ENCODE measurements at regions not wholly inside any gene's neighbourhood (a gene's known extent, or its start where the extent isn't known, plus 50 kb on each side); places are given as distances from the start of the nearest gene placed in this dataset.

- TF ChIP-seq CTCF (conservative IDR thresholded peaks at IDR 0.05; ENCODE audit: low read length): no peak
- no peak for TF ChIP-seq EZH2phosphoT487 (IDR thresholded peaks at IDR 0.05; ENCODE audit: borderline replicate concordance, low read depth, low read length)
- ChIA-PET POLR2A (no interaction called here), CTCF (ENCODE audit: unreplicated experiment) (no interaction called here)
- Histone ChIP-seq H3K79me2 (ENCODE audit: insufficient read depth, low read depth, low read length) (no peaks in the 10 kb centered on the region), H3K9me2 (ENCODE audit: insufficient read depth, low read length) (no peaks in the 10 kb centered on the region), H3K36me3 (ENCODE audit: insufficient read depth, low read length) (no peaks in the 10 kb centered on the region), H3K27ac (ENCODE audit: low read depth, low read length, poor library complexity, severe bottlenecking) (no peak overlapping the region), H2AFZ (ENCODE audit: low read length) (no peak overlapping the region), H3K9me3 (ENCODE audit: low read length) (no peaks in the 10 kb centered on the region), H3K4me3 (ENCODE audit: low read depth, low read length, poor library complexity, severe bottlenecking) (no peak overlapping the region), H3K4me2 (ENCODE audit: low read length) (no peak overlapping the region), H4K20me1 (ENCODE audit: insufficient read depth, low read length) (no peaks in the 10 kb centered on the region), H3K4me1 (ENCODE audit: insufficient read depth, low read length, poor library complexity, severe bottlenecking) (no peaks in the 10 kb centered on the region)
- intact Hi-C loops (cut with micrococcal nuclease; ENCODE audit: unreplicated experiment): loop anchor here (10.0 kb wide), 1 partner anchor 176 kb away; no protein-coding TSS in a partner anchor
- DNase-seq (ENCODE audit: low spot score): no peak
- BruUV-seq (replicated peaks): no TSS peak
Measured at GRCh38 chr18:42290318-42291307, 335.6 kb downstream of the PIK3C3 start.

DNA sequence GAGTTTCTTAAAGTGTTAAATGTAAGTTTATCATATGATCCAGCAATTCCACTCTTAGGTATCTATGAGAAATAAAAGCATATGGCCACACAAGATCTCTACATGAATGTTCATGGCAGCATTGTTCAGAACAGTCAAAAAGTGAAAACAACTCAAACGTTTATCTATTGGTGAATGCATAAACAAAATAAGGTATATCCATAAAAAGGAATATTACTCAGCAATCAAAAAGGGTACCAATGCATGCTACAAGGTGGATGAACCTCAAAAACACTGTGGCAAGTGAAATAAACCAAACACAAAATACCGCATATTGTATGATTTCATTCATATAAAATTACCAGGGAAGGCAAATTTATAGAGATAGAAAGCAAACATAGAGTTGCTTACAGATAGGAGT is 337.6 kb downstream of the PIK3C3 start:
- no peak overlapping the region for H3K27ac ChIP-seq (ENCODE audit: low read depth, low read length, poor library complexity, severe bottlenecking)
- no peak overlapping the region for H3K4me2 ChIP-seq (ENCODE audit: low read length)
- H2AFZ ChIP-seq (ENCODE audit: low read length): no peak overlapping the region
- intact Hi-C loops (cut with micrococcal nuclease; ENCODE audit: unreplicated experiment): loop anchor here (10.0 kb wide), 1 partner anchor 178 kb away; no protein-coding TSS in a partner anchor
- H3K79me2 ChIP-seq (ENCODE audit: insufficient read depth, low read depth, low read length): no peaks in the 10 kb centered on the region
- TF ChIP-seq CTCF (conservative IDR thresholded peaks at IDR 0.05; ENCODE audit: low read length) (no peak), EZH2phosphoT487 (IDR thresholded peaks at IDR 0.05; ENCODE audit: borderline replicate concordance, low read depth, low read length) (no peak)
- BruUV-seq (replicated peaks): no TSS peak
- no peaks in the 10 kb centered on the region for H3K36me3 ChIP-seq (ENCODE audit: insufficient read depth, low read length)
- no peaks in the 10 kb centered on the region for H3K9me3 ChIP-seq (ENCODE audit: low read length)
- no peaks in the 10 kb centered on the region for H4K20me1 ChIP-seq (ENCODE audit: insufficient read depth, low read length)
- no peak overlapping the region for H3K4me3 ChIP-seq (ENCODE audit: low read depth, low read length, poor library complexity, severe bottlenecking)
- no peaks in the 10 kb centered on the region for H3K9me2 ChIP-seq (ENCODE audit: insufficient read depth, low read length)
- no peak for DNase-seq (ENCODE audit: low spot score)
- no peaks in the 10 kb centered on the region for H3K4me1 ChIP-seq (ENCODE audit: insufficient read depth, low read length, poor library complexity, severe bottlenecking)
- ChIA-PET POLR2A (no interaction called here), CTCF (ENCODE audit: unreplicated experiment) (no interaction called here)

DNA sequence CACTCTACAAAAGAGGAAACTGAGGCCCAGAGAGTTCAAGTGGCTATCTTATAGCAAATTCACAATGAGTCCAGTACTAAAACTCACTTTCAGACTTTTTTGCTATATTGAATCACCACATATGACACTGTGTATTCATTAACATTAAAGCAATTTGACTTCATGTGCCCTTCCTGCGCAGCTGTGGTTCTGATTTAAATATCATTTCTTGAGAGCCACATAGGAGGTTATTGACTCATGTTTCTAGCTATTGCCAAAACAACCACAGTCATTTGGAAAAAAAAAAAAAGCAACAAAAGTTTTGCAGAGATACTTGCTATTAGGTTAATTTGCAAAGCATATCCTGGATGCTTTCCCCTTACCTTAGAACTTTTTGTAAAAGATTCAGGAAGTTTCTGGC is 341.2 kb downstream of the PIK3C3 start:
- ChIA-PET CTCF (ENCODE audit: unreplicated experiment) (no interaction called here), POLR2A (no interaction called here)
- Histone ChIP-seq H4K20me1 (ENCODE audit: insufficient read depth, low read length) (no peaks in the 10 kb centered on the region), H3K79me2 (ENCODE audit: insufficient read depth, low read depth, low read length) (no peaks in the 10 kb centered on the region), H3K4me1 (ENCODE audit: insufficient read depth, low read length, poor library complexity, severe bottlenecking) (no peaks in the 10 kb centered on the region), H3K4me2 (ENCODE audit: low read length) (no peak overlapping the region), H3K9me2 (ENCODE audit: insufficient read depth, low read length) (no peaks in the 10 kb centered on the region), H3K27ac (ENCODE audit: low read depth, low read length, poor library complexity, severe bottlenecking) (no peak overlapping the region), H3K4me3 (ENCODE audit: low read depth, low read length, poor library complexity, severe bottlenecking) (no peak overlapping the region), H3K9me3 (ENCODE audit: low read length) (no peaks in the 10 kb centered on the region), H3K36me3 (ENCODE audit: insufficient read depth, low read length) (no peaks in the 10 kb centered on the region), H2AFZ (ENCODE audit: low read length) (no peak overlapping the region)
- intact Hi-C loops (cut with micrococcal nuclease; ENCODE audit: unreplicated experiment): loop anchor here (5.0 to 10.0 kb wide), 2 partner anchors 181 to 976 kb away; no protein-coding TSS in a partner anchor
- no peak for DNase-seq (ENCODE audit: low spot score)
- no TSS peak for BruUV-seq (replicated peaks)
- TF ChIP-seq EZH2phosphoT487 (IDR thresholded peaks at IDR 0.05; ENCODE audit: borderline replicate concordance, low read depth, low read length) (no peak), CTCF (conservative IDR thresholded peaks at IDR 0.05; ENCODE audit: low read length) (no peak)
